GM20000 (cell line): ENCODE measurements at regions not wholly inside any gene's neighbourhood (a gene's known extent, or its start where the extent isn't known, plus 50 kb on each side); places are given as distances from the start of the nearest gene placed in this dataset.

ENCODE experiments used
- DNase-seq: peaks from one replicate; pipeline ENCODE4 v3.0.0; 2012; ENCODE audit warnings: low spot score
- TF ChIP-seq, protein P1 (sequence below): IDR thresholded peaks from 2 replicates; pipeline ENCODE4 v1.5.1; 2012; ENCODE audit warnings: mild to moderate bottlenecking, control low read depth; ENCODE audit errors: extremely low read depth, missing control alignments

DNA sequence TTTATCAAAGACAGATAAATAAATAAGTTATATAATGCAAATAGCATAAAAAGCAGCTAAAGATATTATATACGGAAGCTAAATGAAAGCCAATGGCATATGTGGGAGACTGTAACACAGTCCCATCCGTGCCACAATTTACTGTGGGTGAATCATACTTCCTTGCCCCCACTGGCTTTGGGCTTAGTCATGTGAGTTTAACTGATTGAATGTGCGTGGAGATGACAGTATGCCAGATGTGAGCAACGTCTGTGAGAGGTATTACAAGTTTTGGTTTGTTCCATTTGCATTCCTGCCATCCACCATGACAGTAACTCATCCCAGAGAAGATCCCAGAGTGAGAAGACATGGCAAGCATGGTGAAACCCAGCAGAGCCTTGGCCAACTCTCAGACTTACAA, 340.0 kb downstream of the SUCLA2 start:
- DNase-seq = no peak
- TF ChIP-seq, protein P1, sequence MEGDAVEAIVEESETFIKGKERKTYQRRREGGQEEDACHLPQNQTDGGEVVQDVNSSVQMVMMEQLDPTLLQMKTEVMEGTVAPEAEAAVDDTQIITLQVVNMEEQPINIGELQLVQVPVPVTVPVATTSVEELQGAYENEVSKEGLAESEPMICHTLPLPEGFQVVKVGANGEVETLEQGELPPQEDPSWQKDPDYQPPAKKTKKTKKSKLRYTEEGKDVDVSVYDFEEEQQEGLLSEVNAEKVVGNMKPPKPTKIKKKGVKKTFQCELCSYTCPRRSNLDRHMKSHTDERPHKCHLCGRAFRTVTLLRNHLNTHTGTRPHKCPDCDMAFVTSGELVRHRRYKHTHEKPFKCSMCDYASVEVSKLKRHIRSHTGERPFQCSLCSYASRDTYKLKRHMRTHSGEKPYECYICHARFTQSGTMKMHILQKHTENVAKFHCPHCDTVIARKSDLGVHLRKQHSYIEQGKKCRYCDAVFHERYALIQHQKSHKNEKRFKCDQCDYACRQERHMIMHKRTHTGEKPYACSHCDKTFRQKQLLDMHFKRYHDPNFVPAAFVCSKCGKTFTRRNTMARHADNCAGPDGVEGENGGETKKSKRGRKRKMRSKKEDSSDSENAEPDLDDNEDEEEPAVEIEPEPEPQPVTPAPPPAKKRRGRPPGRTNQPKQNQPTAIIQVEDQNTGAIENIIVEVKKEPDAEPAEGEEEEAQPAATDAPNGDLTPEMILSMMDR = no peak

DNA sequence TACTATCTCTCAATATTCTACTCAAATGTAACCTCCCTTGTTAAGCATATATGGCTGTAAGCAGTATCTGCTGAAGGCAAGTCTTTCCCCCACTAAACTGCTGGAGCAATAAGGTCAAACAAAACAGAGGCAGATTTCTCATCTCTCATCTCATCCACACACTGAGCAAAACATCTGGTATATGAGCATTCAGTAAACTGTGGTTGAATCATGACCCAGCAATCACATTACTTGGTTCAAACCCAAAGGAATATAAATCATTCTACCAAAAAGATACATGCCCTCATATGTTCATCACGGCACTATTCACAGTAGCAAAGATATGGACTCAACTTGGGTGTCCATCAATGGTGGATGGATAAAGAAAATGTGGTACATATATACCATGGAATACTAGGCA, 344.4 kb downstream of the SUCLA2 start:
- no peak for DNase-seq
- TF ChIP-seq, protein P1 = no peak

DNA sequence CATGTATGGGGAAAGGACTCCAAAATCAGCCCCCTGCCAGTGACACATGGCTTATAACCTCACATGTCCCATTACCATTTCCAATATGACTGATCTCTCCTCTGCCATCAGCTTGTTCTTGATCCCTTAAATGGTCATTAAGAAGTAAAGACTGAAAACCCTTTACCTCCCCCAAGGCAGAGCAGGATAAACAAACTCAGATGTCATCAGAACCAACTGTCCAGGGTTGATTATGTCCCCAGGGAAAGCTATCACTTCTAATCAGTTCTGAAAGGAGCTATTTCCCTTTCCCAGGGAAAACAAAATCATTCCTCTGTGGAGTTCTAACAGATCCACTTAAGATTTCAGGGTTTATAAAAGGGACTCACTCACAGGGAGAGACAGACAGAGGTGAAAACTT, 350.9 kb downstream of the SUCLA2 start:
- no peak for DNase-seq
- TF ChIP-seq, protein P1 = no peak

DNA sequence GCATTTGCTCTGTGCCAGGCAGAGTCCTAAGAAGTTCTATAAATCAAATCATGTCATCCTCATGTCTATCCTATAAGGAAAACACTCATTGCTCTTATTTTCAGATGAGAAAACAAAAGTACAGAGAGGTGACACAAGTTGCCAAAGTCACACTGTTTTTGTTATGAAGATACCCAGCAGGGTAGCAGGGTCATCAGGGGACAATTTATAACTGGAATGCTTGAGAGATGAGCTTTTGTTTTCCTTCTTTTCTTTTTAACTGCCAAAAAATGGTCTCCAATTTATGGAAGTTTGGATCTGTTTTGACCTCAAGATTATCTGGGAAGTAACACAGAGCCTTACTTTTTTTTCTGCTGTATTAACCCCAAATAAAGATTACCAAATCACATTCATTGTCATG, 354.1 kb downstream of the SUCLA2 start:
- TF ChIP-seq, protein P1 = no peak
- no peak for DNase-seq

DNA sequence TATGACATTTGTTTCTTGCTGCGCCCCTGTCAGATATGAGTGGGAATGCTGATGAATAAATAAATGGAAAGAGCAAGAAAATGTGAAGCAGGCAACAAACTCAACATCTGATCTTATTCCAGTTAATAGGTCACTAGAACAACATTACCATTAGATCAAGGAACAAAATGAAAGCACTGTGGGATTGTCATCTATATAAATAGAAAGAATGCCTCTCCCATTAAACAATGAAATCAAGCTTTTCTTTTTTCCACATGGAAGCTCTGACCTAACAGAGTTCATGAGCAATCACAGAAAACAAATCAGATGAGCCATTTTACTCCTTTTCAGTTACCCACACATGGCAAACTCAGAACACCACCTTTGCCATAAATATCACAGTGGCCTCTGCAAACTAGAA, 354.8 kb downstream of the SUCLA2 start:
- TF ChIP-seq, protein P1 = no peak
- DNase-seq = no peak

DNA sequence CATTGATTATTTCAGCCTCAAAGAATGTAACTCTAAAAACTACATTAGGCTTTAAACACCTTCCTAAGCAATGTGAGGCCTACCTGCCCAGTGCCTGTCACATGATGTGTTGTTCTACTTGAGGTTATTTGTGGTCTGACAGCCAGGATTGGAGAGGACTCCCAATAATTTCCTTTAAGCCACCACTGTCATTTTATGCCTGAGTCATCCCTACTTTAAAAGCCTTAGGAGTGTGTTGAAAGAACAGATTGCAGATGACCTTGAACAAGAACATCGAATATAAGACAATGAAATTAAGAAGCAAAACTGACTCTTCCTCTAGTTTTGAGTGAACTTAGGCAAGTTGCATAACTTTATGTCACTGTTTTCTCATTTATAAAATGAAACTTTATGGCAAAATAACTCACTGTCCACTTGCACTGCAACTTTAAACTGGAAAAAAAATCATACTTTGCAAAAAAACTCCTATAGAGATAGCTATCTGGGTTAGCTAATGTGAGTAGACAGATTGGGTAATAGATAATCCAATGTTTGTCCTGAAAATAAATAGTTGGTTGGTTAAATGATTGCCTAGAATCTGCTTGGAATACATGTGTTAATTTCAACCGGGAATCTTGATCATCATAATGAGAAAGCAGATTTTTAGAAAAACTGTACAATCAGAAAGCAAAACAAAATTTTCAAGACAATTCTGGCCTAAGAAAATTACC, 361.2 kb downstream of the SUCLA2 start:
- TF ChIP-seq, protein P1 = no peak
- no peak for DNase-seq

DNA sequence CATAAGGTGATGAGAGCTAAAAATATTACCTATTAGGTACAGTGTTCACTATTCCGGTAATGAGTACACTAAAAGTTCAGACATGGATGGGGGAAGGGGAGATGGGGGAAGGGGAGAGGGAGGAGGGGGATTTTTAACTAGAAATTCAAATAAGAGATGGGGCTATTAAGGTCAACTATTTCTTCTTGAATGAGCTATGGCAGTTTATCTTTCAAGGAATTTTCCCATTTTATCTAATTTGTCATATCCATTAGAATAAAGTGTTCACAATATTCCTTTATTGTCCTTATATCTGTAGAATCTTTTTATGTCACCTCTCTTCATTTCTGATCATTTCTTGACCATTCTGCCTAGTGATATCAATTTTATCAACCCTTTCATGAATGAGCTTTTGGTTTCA, 362.4 kb downstream of the SUCLA2 start:
- no peak for DNase-seq
- TF ChIP-seq, protein P1 = no peak
